ENCODE measurements at regions not wholly inside any gene's neighbourhood (a gene's known extent, or its start where the extent isn't known, plus 50 kb on each side); places are given as distances from the start of the nearest gene placed in this dataset.

DNA sequence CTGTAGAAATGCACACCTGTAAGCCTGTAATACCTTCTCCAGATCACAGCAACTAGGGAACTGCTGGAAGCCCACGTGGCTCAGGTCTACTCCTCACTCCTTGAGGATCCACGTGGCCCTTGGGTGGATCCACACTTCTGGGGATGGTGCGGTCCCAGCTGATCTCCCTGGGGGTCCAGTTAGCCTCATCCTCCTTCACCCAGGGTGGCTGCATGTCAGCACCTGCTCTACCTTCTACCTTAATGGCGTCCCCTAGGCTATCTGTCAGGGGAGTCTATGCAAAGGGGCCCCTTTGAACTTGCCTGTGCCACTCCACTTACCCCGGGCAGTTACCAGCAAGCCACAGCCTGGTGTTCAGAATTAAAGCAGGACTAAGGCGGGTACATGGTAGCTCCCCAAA, 284.7 kb downstream of the MYCN start:
- H3K27ac ChIP-seq (ENCODE audit: low read depth in 2 of 2, low read length in 1 of 2) = no peak overlapping the region
- H3K36me3 ChIP-seq (ENCODE audit: control insufficient read depth in 2 of 2, insufficient read depth in 2 of 2, low read length in 1 of 2) = no peaks in the 10 kb centered on the region
- H3K9me3 ChIP-seq (ENCODE audit: control insufficient read depth in 2 of 2, insufficient read depth in 1 of 2, low read depth in 1 of 2, low read length in 1 of 2) = peaks cover 2 to 6% of the 10 kb centered on the region in 2 donors
- H3K4me3 ChIP-seq (ENCODE audit: low read depth in 1 of 2, low read length in 2 of 2) = no peak overlapping the region
- H3K27me3 ChIP-seq (ENCODE audit: control insufficient read depth in 1 of 2, insufficient read depth in 2 of 2, low read length in 2 of 2) = peaks cover 0 to 3% of the 10 kb centered on the region in 2 donors
- H3K4me1 ChIP-seq (ENCODE audit: control insufficient read depth in 2 of 2, insufficient read depth in 2 of 2, low read length in 1 of 2) = no peaks in the 10 kb centered on the region
- 75 to 81% methylated on average over 6 of the region's 6 CpGs for WGBS, 2 donors

DNA sequence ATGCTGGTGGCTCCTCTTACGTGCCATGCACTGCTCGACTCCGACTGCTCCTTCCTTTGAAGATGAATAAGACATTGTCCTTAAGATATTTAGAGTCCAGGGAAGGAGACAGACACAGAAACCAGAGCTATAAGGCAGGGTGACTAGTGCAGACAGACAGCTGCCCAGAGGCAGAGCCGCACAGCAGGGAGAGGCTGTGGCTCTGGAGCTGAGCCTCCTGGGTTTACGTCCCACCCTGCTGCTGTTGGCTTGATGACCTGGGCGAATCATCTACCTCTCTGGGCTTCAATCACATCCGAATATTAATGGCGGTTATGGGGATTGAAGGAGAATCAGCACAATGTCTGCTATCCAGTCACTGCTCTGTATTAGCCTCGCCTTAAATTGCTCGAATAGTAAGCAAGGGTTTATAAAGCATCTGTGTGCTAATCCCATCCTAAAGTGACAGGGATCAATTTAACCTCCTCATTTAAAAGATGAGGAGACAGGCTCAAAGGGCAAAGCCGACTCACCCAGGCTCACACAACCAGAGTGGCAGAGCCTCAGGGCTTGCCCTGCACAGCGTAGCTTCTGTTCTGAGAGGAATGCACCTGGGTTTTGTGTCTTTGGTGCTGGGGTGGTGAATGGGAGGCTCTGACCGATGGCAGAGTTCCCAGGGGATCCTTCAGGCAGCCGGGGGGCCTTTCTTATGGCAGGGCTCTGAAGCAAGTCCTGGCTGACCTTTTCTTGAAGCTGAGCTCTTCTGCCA, 284.1 kb downstream of the MYCN start:
- Histone ChIP-seq H3K36me3 (ENCODE audit: control insufficient read depth in 2 of 2, insufficient read depth in 2 of 2, low read length in 1 of 2) (no peaks in the 10 kb centered on the region), H3K4me3 (ENCODE audit: low read depth in 1 of 2, low read length in 2 of 2) (no peak overlapping the region), H3K27ac (ENCODE audit: low read depth in 2 of 2, low read length in 1 of 2) (no peak overlapping the region), H3K9me3 (ENCODE audit: control insufficient read depth in 2 of 2, insufficient read depth in 1 of 2, low read depth in 1 of 2, low read length in 1 of 2) (peaks cover 2 to 6% of the 10 kb centered on the region in 2 donors), H3K4me1 (ENCODE audit: control insufficient read depth in 2 of 2, insufficient read depth in 2 of 2, low read length in 1 of 2) (no peaks in the 10 kb centered on the region), H3K27me3 (ENCODE audit: control insufficient read depth in 1 of 2, insufficient read depth in 2 of 2, low read length in 2 of 2) (peaks cover 0 to 3% of the 10 kb centered on the region in 2 donors)
- 62 to 68% methylated on average over 14 of the region's 14 CpGs for WGBS, 2 donors

DNA sequence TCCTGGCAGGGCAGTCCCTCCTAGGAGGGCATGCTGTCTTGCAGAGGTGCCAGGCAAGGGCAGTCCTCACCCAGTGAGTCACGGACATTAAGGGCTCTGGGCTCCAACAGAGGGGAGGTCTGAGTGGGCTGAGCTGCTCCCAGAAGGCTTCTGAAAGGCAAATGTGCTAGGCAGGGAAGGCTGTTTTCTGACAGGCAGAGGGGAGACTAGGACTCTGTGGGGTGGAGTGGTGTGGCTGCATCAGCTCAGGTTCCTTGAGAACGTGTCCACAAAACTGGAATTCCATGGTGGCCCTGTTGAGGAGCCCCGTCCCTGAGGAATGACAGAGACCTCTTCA, 283.5 kb downstream of the MYCN start:
- peaks cover 0 to 3% of the 10 kb centered on the region in 2 donors for H3K27me3 ChIP-seq (ENCODE audit: control insufficient read depth in 1 of 2, insufficient read depth in 2 of 2, low read length in 2 of 2)
- WGBS, 2 donors = 76 to 81% methylated on average over 3 of the region's 3 CpGs
- no peaks in the 10 kb centered on the region for H3K4me1 ChIP-seq (ENCODE audit: control insufficient read depth in 2 of 2, insufficient read depth in 2 of 2, low read length in 1 of 2)
- no peak overlapping the region for H3K27ac ChIP-seq (ENCODE audit: low read depth in 2 of 2, low read length in 1 of 2)
- no peak overlapping the region for H3K4me3 ChIP-seq (ENCODE audit: low read depth in 1 of 2, low read length in 2 of 2)
- peaks cover 2 to 6% of the 10 kb centered on the region in 2 donors for H3K9me3 ChIP-seq (ENCODE audit: control insufficient read depth in 2 of 2, insufficient read depth in 1 of 2, low read depth in 1 of 2, low read length in 1 of 2)
- H3K36me3 ChIP-seq (ENCODE audit: control insufficient read depth in 2 of 2, insufficient read depth in 2 of 2, low read length in 1 of 2) = no peaks in the 10 kb centered on the region

DNA sequence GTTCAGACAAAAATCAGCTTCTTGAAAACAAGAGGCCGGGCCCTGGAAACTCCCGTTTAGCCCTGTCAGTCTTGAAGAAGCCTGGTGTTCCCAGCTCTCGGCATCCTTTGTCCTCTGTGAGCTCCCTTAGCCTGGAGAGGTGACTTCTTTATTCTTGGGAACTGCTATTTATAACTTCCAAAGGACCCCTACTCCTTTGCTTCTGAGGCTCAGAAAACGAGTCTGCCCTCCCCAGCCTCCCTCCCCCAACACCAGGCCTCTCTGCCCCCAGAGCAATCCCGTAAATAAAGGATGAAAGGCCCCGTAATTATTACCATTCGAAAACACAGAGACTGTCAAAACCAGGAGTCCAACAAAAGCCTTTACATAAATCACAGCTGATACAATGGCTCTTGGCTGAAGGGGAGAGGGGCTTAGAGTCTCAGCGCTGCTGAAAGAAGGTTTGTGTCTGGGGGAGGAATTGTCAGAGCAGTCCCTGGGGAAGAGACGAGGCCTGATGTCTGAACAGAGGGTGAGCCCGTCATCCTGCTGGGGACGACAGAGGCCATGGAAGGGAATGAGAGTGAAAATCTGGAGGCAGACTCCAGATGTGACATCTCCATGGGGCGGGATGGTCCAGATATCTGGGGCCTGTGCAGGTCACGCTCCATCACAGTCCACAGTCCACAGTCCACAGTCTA, 283.0 kb downstream of the MYCN start:
- peaks cover 2 to 6% of the 10 kb centered on the region in 2 donors for H3K9me3 ChIP-seq (ENCODE audit: control insufficient read depth in 2 of 2, insufficient read depth in 1 of 2, low read depth in 1 of 2, low read length in 1 of 2)
- no peak overlapping the region for H3K4me3 ChIP-seq (ENCODE audit: low read depth in 1 of 2, low read length in 2 of 2)
- H3K27ac ChIP-seq (ENCODE audit: low read depth in 2 of 2, low read length in 1 of 2) = no peak overlapping the region
- peaks cover 0 to 3% of the 10 kb centered on the region in 2 donors for H3K27me3 ChIP-seq (ENCODE audit: control insufficient read depth in 1 of 2, insufficient read depth in 2 of 2, low read length in 2 of 2)
- H3K4me1 ChIP-seq (ENCODE audit: control insufficient read depth in 2 of 2, insufficient read depth in 2 of 2, low read length in 1 of 2) = no peaks in the 10 kb centered on the region
- WGBS, 2 donors = 81% methylated on average over 13 of the region's 13 CpGs
- H3K36me3 ChIP-seq (ENCODE audit: control insufficient read depth in 2 of 2, insufficient read depth in 2 of 2, low read length in 1 of 2) = no peaks in the 10 kb centered on the region

DNA sequence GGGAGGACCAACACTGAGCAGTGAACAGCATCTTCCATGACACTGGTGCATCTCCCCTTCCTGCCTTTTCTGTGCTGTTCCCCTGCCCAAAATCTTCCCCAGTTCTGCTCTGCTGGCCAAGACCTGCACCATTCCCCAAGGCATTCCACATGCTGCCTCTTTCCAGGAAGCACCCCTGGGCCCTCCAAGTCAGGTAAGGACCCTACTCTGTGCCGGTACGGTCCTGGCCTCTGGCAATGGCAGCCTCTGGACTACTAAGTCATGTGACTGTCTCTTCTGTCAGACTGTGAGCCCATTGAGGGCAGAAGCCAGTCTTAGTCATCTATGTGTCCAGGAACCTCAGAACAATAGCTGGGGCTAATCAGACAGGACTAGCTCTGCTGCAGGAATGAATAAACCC, 282.0 kb downstream of the MYCN start:
- Histone ChIP-seq H3K27ac (ENCODE audit: low read depth in 2 of 2, low read length in 1 of 2) (no peak overlapping the region), H3K27me3 (ENCODE audit: control insufficient read depth in 1 of 2, insufficient read depth in 2 of 2, low read length in 2 of 2) (no peaks in the 10 kb centered on the region), H3K9me3 (ENCODE audit: control insufficient read depth in 2 of 2, insufficient read depth in 1 of 2, low read depth in 1 of 2, low read length in 1 of 2) (peaks cover 2 to 6% of the 10 kb centered on the region in 2 donors), H3K4me1 (ENCODE audit: control insufficient read depth in 2 of 2, insufficient read depth in 2 of 2, low read length in 1 of 2) (no peaks in the 10 kb centered on the region), H3K4me3 (ENCODE audit: low read depth in 1 of 2, low read length in 2 of 2) (no peak overlapping the region), H3K36me3 (ENCODE audit: control insufficient read depth in 2 of 2, insufficient read depth in 2 of 2, low read length in 1 of 2) (no peaks in the 10 kb centered on the region)
- WGBS, 2 donors = 92 to 97% methylated on average over 2 of the region's 2 CpGs

DNA sequence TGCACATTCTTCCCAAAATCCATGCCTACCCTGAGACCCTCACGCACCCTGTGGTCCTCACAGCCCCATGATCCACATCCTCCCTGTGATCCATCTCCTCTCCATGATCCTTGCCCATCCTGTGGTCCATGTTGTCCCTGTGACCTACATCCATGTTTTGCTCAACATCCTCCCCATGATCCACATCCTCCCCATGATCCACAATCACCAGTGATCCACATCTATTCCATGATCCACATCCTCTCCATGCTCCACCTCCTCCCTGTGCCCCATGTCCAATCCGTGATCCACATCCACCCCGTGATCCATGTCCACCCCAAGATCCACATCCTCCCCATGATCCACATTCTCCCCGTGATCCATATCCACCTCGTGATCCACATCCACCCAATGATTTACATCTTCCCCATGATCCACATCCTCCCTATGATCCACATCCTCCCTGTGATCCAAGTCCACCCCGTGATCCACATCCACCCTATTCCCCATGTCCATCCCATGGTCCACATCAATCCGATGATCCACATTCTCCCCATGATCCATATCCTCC, 281.2 kb downstream of the MYCN start:
- H3K27me3 ChIP-seq (ENCODE audit: control insufficient read depth in 1 of 2, insufficient read depth in 2 of 2, low read length in 2 of 2) = no peaks in the 10 kb centered on the region
- WGBS, 2 donors = 80 to 83% methylated on average over 7 of the region's 7 CpGs
- no peak overlapping the region for H3K27ac ChIP-seq (ENCODE audit: low read depth in 2 of 2, low read length in 1 of 2)
- no peaks in the 10 kb centered on the region for H3K36me3 ChIP-seq (ENCODE audit: control insufficient read depth in 2 of 2, insufficient read depth in 2 of 2, low read length in 1 of 2)
- H3K9me3 ChIP-seq (ENCODE audit: control insufficient read depth in 2 of 2, insufficient read depth in 1 of 2, low read depth in 1 of 2, low read length in 1 of 2) = peaks cover 2 to 6% of the 10 kb centered on the region in 2 donors
- no peaks in the 10 kb centered on the region for H3K4me1 ChIP-seq (ENCODE audit: control insufficient read depth in 2 of 2, insufficient read depth in 2 of 2, low read length in 1 of 2)
- H3K4me3 ChIP-seq (ENCODE audit: low read depth in 1 of 2, low read length in 2 of 2) = no peak overlapping the region

DNA sequence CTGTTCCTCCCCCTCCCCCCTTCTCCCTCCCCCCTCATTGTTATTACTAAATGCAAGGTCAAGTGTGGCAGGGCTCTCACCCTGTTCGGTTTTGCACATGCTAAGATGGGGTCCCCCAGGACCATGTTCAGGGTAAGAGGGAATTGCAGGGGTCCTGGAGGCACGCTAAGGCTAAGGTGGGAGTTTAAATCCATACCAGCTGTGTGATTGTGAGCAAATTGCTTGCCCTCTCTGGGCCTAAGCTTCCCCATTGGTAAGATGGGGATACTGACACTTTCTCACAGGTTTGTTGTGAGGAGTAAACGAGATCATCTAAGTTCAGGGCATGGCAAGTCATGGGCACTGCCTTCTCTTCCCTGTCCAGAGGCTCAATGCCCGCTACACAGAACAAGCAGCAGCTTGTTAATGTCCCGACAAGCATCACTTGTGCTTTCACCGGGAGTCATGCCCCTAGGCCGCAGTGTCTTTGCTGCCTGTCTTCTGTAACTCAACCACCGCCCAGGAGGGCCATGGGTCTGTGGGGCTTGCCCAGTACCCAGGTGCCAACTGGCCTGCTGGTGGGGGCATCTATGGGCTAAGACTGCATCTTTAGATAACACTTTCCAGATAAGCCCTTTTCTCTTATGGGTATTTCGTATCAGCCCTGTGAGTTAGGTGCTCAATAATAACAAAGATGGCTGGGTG, 279.1 kb downstream of the MYCN start:
- Histone ChIP-seq H3K4me1 (ENCODE audit: control insufficient read depth in 2 of 2, insufficient read depth in 2 of 2, low read length in 1 of 2) (no peaks in the 10 kb centered on the region), H3K4me3 (ENCODE audit: low read depth in 1 of 2, low read length in 2 of 2) (no peak overlapping the region), H3K27me3 (ENCODE audit: control insufficient read depth in 1 of 2, insufficient read depth in 2 of 2, low read length in 2 of 2) (no peaks in the 10 kb centered on the region), H3K36me3 (ENCODE audit: control insufficient read depth in 2 of 2, insufficient read depth in 2 of 2, low read length in 1 of 2) (no peaks in the 10 kb centered on the region), H3K9me3 (ENCODE audit: control insufficient read depth in 2 of 2, insufficient read depth in 1 of 2, low read depth in 1 of 2, low read length in 1 of 2) (peaks cover 2 to 6% of the 10 kb centered on the region in 2 donors), H3K27ac (ENCODE audit: low read depth in 2 of 2, low read length in 1 of 2) (no peak overlapping the region)
- WGBS, 2 donors = 71 to 81% methylated on average over 9 of the region's 9 CpGs

DNA sequence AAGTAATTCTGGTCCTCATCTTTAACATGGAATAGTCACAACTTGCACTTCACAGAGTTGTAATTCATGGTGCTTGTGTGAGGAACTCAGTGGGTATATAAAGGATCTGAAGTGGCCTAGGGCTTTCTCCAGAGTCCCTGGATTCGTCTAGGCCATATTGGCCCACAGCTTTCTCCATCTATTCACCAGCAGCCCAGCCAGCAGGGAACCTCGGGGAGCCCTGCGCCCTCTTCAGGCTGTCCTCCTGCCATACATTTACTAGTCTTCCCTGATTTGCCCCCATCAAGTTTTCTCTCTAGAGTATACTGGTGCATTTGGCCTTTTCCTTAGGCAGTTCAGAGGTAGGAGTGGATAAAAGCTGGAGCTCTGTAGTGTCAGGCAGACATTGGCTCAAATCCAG, 278.3 kb downstream of the MYCN start:
- Histone ChIP-seq H3K27me3 (ENCODE audit: control insufficient read depth in 1 of 2, insufficient read depth in 2 of 2, low read length in 2 of 2) (no peaks in the 10 kb centered on the region), H3K4me1 (ENCODE audit: control insufficient read depth in 2 of 2, insufficient read depth in 2 of 2, low read length in 1 of 2) (no peaks in the 10 kb centered on the region), H3K9me3 (ENCODE audit: control insufficient read depth in 2 of 2, insufficient read depth in 1 of 2, low read depth in 1 of 2, low read length in 1 of 2) (peaks cover 2 to 6% of the 10 kb centered on the region in 2 donors), H3K27ac (ENCODE audit: low read depth in 2 of 2, low read length in 1 of 2) (no peak overlapping the region), H3K4me3 (ENCODE audit: low read depth in 1 of 2, low read length in 2 of 2) (no peak overlapping the region), H3K36me3 (ENCODE audit: control insufficient read depth in 2 of 2, insufficient read depth in 2 of 2, low read length in 1 of 2) (no peaks in the 10 kb centered on the region)
- WGBS, 2 donors = 35 to 47% methylated on average over 3 of the region's 3 CpGs

DNA sequence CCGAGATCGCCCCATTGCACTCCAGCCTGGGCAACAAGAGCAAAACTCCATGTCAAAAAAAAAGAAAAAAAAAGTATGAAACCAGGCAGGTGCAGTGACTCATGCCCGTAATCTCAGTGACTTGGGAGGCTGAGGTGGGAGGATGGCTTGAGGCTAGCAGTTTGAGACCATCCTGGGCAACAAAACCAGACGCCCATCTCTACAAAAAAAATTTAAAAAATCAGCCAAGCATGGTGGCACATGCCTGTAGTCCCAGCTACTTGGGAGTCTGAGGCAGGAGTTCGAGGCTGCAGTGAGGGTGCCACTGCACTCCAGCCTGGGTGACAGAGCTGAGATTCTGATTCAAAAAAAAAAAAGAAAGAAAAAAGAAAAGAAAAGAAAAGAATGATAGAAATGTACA, 277.8 kb downstream of the MYCN start:
- H3K27ac ChIP-seq (ENCODE audit: low read depth in 2 of 2, low read length in 1 of 2) = no peak overlapping the region
- peaks cover 2 to 6% of the 10 kb centered on the region in 2 donors for H3K9me3 ChIP-seq (ENCODE audit: control insufficient read depth in 2 of 2, insufficient read depth in 1 of 2, low read depth in 1 of 2, low read length in 1 of 2)
- no peaks in the 10 kb centered on the region for H3K4me1 ChIP-seq (ENCODE audit: control insufficient read depth in 2 of 2, insufficient read depth in 2 of 2, low read length in 1 of 2)
- WGBS, 2 donors = 77 to 85% methylated on average over 5 of the region's 5 CpGs
- no peaks in the 10 kb centered on the region for H3K27me3 ChIP-seq (ENCODE audit: control insufficient read depth in 1 of 2, insufficient read depth in 2 of 2, low read length in 2 of 2)
- H3K4me3 ChIP-seq (ENCODE audit: low read depth in 1 of 2, low read length in 2 of 2) = no peak overlapping the region
- no peaks in the 10 kb centered on the region for H3K36me3 ChIP-seq (ENCODE audit: control insufficient read depth in 2 of 2, insufficient read depth in 2 of 2, low read length in 1 of 2)

Data from esophagus (tissue), 2 donors.